Pancreas (tissue), 10 donors: ENCODE measurements at regions not wholly inside any gene's neighbourhood (a gene's known extent, or its start where the extent isn't known, plus 50 kb on each side); places are given as distances from the start of the nearest gene placed in this dataset.

Source experiments
- ATAC-seq, 4 donors: fragments of 200-7000 bp; cut with Tn5 transposase; one replicate each; pipeline versions ENCODE4 v1.8.0 to v1.9.1; 2020; ENCODE audit warnings: mild to moderate bottlenecking in 4 of 4, moderate library complexity in 4 of 4
- DNase-seq, 6 donors: peaks; one replicate each; pipeline ENCODE4 v3.0.0-alpha.2; 2020
- FAIRE-seq: peaks from 2 replicates; lab custom pipeline; 2012; peaks lifted over from hg19 to GRCh38; lab: Jason Lieb, UNC
- H3K27ac ChIP-seq, 4 donors: fragments of 200-600 bp; sonication (generic); 1 replicate in 3 of 4; 2 replicates in 1 of 4; pipeline versions ENCODE4 v1.5.0 to v1.8.0; 2020
- H3K27me3 ChIP-seq, 4 donors: fragments of 200-600 bp; one replicate each; pipeline ENCODE4 v1.8.0; 2021
- H3K36me3 ChIP-seq, 3 donors: fragments of 200-600 bp; sonication (generic) in 1 of 3; one replicate each; pipeline versions ENCODE4 v1.5.0 to v1.8.0; 2020 to 2021
- H3K4me1 ChIP-seq, 3 donors: fragments of 200-600 bp; one replicate each; pipeline ENCODE4 v1.8.0; 2021
- H3K4me3 ChIP-seq, 4 donors: fragments of 200-600 bp; sonication (generic) in 2 of 4; one replicate each; pipeline versions ENCODE4 v1.5.0 to v1.8.0; 2020 to 2021
- H3K9me3 ChIP-seq, 4 donors: fragments of 200-600 bp; one replicate each; pipeline ENCODE4 v1.8.0; 2021
- WGBS, 2 donors: extraction: QIAGEN DNeasy Blood & Tissue Kit; methylation state at CpG; one replicate each; pipeline ENCODE4 v1.1.7; 2013; 5-methylcytosine and 5-hydroxymethylcytosine counted together
- intact Hi-C, 3 donors: fragments of 100-400 bp; cut with DNase I; formaldehyde crosslinking; loops; one replicate each; pipeline versions ENCODE4 v1.11.1 to v1.14.2; 2022
- TF ChIP-seq, protein P1 (sequence below), 4 donors: fragments of 200-600 bp; sonication (generic) in 3 of 4; IDR thresholded peaks; one replicate each; pipeline versions ENCODE4 v1.5.0 to v1.8.0; 2021; ENCODE audit warnings: antibody characterized with exemption in 4 of 4
- donor health status: healthy with polysubstance abuse.
- donor health status: DM: no; HTN: no; CAD: no; lungs with moderate emphysema.
- donor health status: DM: no; HTN: no; CAD: no.
- donor health status: control.
- donor health status: control.
- donor health status: Bipolar disorder and iron deficiency.
- donor health status: DM: yes; HTN: yes; CAD: no.
- donor health status: DM: no; HTN: no; CAD: no.
- donor health status: DM: no; HTN: no; CAD: no.
- donor health status: DM: yes; HTN: yes; CAD: no.

DNA sequence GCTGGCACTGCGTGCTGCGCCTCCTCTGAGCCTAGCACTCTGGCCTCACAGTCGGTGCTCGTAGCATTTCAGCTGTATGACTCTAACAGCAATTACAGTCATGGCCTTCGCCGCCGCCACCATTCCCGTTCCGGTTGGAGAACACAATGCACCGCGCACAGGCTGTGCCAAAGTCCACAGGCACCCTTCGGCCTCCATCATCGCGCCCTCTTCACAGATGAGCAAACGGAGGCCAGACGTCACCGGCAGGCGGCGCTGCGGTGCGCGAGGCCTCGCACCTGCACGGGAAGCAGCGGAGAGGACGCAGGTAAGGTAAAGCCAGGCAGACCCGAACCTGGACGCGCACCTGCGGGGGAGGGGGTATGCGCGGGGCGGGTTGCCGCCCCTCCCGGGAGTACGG is 128.9 kb downstream of the BARX1 start:
- Histone ChIP-seq H3K9me3 (no peaks in the 10 kb centered on the region), H3K4me1 (no peaks in the 10 kb centered on the region), H3K27me3 (no peaks in the 10 kb centered on the region), H3K36me3 (no peaks in the 10 kb centered on the region), H3K27ac (no peak overlapping the region), H3K4me3 (no peak overlapping the region)
- TF ChIP-seq, protein P1, sequence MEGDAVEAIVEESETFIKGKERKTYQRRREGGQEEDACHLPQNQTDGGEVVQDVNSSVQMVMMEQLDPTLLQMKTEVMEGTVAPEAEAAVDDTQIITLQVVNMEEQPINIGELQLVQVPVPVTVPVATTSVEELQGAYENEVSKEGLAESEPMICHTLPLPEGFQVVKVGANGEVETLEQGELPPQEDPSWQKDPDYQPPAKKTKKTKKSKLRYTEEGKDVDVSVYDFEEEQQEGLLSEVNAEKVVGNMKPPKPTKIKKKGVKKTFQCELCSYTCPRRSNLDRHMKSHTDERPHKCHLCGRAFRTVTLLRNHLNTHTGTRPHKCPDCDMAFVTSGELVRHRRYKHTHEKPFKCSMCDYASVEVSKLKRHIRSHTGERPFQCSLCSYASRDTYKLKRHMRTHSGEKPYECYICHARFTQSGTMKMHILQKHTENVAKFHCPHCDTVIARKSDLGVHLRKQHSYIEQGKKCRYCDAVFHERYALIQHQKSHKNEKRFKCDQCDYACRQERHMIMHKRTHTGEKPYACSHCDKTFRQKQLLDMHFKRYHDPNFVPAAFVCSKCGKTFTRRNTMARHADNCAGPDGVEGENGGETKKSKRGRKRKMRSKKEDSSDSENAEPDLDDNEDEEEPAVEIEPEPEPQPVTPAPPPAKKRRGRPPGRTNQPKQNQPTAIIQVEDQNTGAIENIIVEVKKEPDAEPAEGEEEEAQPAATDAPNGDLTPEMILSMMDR (IDR thresholded peaks at IDR 0.05): peak in 2 of 4 donors; percentile 30 to 33
- intact Hi-C loops: loop anchor here in 1 of 3 donors (10.0 kb wide), 1 partner anchor 139 kb away; no protein-coding TSS in a partner anchor
- 23 to 24% methylated on average over 36 of the region's 36 CpGs for WGBS, 2 donors
- FAIRE-seq: no peak
- ATAC-seq: peak in 3 of 4 donors; percentile 20 to 52 (median 46)
- DNase-seq: peak in 4 of 6 donors; percentile 11 to 83 (median 46)

DNA sequence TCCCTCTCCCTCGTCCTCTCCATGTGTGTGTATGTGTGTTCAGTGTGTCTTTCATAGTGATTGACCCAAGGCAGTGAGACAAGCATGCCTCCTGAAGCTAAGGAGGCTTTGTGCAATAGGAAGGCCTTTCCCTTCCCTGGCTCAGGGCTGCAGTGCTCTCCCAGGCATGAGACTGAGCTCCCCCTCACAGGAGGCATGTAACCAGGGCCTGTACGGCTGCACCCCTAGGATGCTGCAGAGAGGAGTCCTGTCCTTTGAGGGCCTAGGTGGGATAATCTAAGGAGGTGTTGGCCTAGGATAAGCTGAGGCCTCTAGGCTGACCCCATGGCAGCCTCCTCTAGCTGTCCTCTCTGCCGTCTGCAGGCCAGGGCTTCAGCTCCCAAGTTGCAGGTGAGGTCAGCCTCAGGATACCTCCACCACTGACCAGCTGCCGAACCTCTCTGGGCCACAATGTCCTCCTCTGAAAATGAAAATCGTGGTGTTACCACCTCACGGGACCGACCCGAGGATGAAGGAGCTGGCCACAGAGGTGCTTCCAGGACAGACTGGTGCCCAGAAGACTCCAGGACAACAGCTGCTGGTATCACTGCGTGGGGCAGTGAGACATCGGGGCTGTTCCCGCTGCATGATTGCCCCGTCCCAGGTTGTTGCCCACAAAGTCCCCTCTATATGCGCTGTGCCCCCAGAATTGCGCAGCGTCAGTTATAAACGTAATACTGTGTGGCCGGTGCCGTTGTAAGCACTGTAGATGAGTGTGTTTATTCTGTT is 129.6 kb downstream of the BARX1 start:
- ATAC-seq: no peak
- H3K27ac ChIP-seq: no peak overlapping the region
- no peak for FAIRE-seq

DNA sequence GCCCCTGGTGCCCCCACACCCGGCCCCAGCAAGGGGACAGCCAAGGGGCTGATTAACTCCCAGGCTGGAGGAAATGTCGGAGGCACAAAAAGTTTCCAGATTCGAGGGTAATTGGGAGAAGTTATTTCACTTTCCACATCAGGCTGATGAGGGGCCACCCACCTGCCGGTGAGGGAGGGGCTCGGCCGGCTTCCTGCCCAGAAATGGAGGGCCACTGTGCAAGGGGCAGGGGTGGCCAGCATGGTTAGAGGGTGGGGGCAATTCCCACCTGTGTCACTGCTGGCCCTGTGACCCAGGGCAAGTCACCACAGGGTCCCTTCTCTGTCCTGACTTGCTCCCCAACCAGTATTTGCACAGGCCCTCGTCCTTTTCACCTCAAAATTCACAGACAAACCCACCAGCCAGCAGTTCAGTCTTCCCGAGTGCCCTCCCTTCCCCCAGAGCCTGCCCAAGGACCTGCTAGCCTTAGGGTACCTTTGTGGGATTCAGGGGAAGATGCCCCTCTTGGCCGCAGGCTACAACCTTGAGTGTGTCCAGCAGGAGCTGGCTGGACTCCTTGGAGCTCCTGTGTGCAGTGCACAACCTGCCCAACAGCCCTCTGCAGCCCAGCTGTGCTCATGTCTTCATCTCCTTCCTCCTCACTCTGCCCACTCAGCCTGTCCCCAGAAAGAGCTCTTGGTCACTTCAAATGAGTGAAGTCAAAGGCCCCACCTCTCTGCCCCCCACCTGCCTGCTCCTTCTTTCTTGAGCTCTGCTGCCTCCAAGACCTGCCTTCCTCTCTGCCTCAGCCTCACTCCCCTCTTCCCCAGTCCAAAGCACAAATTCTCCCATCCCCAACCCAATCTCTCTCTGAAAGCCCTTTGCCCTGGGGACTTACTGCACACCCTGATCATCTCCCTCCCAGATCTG is 130.5 kb downstream of the BARX1 start:
- ATAC-seq (no peak), FAIRE-seq (no peak), DNase-seq (peak in 1 of 6 donors; percentile 24)
- no peak overlapping the region for H3K27ac ChIP-seq
- WGBS, 2 donors: 62 to 71% methylated on average over 9 of the region's 9 CpGs
- intact Hi-C loops: loop anchor here in 1 of 3 donors (10.0 kb wide), 1 partner anchor 140 kb away; no protein-coding TSS in a partner anchor
- no peaks in the 10 kb centered on the region for H3K9me3 ChIP-seq
- TF ChIP-seq, protein P1 (IDR thresholded peaks at IDR 0.05): no peak
- H3K4me1 ChIP-seq: no peaks in the 10 kb centered on the region
- H3K4me3 ChIP-seq: no peak overlapping the region
- H3K36me3 ChIP-seq: no peaks in the 10 kb centered on the region
- no peaks in the 10 kb centered on the region for H3K27me3 ChIP-seq

More for the DNA sequence above, 129.6 kb downstream of the BARX1 start:
- Histone ChIP-seq H3K9me3 (no peaks in the 10 kb centered on the region), H3K27me3 (no peaks in the 10 kb centered on the region), H3K4me1 (no peaks in the 10 kb centered on the region), H3K4me3 (no peak overlapping the region), H3K36me3 (no peaks in the 10 kb centered on the region)
- TF ChIP-seq, protein P1 (IDR thresholded peaks at IDR 0.05): no peak
- peak in 1 of 6 donors; percentile 27 for DNase-seq
- intact Hi-C loops: loop anchor here in 1 of 3 donors (10.0 kb wide), 1 partner anchor 139 kb away; no protein-coding TSS in a partner anchor
- 82 to 89% methylated on average over 18 of the region's 18 CpGs for WGBS, 2 donors

DNA sequence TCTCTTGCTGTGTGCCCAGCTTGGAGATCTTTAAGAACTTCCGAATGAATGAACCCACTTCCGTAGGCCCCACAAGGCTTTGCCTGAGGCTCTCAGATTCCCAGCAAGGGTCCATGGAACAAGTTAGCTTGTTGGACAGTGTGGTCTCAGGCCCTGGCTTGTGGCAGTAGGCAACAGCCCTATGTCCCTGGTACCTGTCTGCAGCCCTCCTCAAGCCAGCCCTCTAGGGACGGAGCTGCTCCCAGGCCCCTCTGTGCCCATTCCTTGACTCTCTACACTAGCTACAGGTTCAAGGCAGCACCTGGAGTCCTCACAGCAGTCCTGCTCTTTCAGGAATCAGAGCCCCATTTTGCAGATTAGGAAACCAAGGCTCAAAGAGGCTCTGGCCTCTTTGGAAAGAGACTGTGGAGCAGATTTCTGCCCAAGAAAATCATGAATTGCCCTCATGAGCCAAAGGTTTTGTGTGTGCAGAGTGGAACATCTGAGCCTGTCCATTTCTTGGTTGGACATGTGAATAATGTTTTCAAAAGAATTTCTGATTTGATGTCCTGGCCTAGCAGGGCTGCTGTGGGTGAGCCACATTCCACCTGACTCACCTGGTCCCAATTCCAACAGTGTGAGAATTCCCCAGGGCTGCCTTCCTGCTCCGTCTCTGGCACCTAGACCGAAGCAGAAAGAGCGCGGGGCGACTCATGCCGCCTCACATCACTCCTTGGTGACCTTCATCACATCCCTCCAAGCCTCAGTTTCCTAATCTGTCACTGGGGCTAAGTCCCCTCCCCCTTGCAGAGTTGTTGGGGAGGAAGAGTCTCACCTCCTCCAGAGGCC is 131.7 kb downstream of the BARX1 start:
- intact Hi-C loops: loop anchor here in 1 of 3 donors (10.0 kb wide), 1 partner anchor 141 kb away; no protein-coding TSS in a partner anchor
- ATAC-seq (no peak), DNase-seq (peak in 1 of 6 donors; percentile 7), FAIRE-seq (no peak)
- Histone ChIP-seq H3K4me3 (no peak overlapping the region), H3K9me3 (no peaks in the 10 kb centered on the region), H3K27me3 (no peaks in the 10 kb centered on the region), H3K36me3 (no peaks in the 10 kb centered on the region), H3K27ac (no peak overlapping the region), H3K4me1 (no peaks in the 10 kb centered on the region)
- WGBS, 2 donors: 85 to 87% methylated on average over 9 of the region's 9 CpGs
- TF ChIP-seq, protein P1 (IDR thresholded peaks at IDR 0.05): no peak
